HepG2 (cell line): ENCODE measurements at regions not wholly inside any gene's neighbourhood (a gene's known extent, or its start where the extent isn't known, plus 50 kb on each side); places are given as distances from the start of the nearest gene placed in this dataset.

Experiments
- ATAC-seq: fragments of 200-7000 bp; cut with Tn5 transposase; 3 replicates; pipeline ENCODE4 v1.9.1; 2020; ENCODE audit warnings: mild to moderate bottlenecking, moderate library complexity
- BruUV-seq: library from RNA; stranded (reverse); fragments of 400-500 nt; replicated peaks from 2 replicates; lab custom pipeline; 2021; lab: Mats Ljungman, UMichigan
- CTCF ChIA-PET: fragments of 300-600 bp; formaldehyde crosslinking; extraction: SDS; loops from one replicate; lab custom pipeline; 2021; ENCODE audit warnings: low total read pairs, inconsistent platforms, low intra/inter-chr PET ratio; lab: Yijun Ruan, JAX
- POLR2A ChIA-PET: fragments of 350-600 bp; sonication (Branson Sonifier 250); formaldehyde crosslinking; loops from one replicate; lab custom pipeline; 2020; ENCODE audit warnings: antibody characterized with exemption, inconsistent platforms; lab: Yijun Ruan, JAX
- DNase-seq: peaks from one replicate; pipeline ENCODE4 v3.0.0-alpha.2; 2015; ENCODE audit warnings: low spot score
- FAIRE-seq: peaks from 3 replicates; lab custom pipeline; 2011; peaks lifted over from hg19 to GRCh38; lab: Jason Lieb, UNC
- H2AFZ ChIP-seq: one replicate; pipeline ENCODE4 v1.6.1; 2011; ENCODE audit warnings: low read length, inconsistent platforms
- H3K27ac ChIP-seq: fragments of 300-600 bp; 3 replicates; pipeline ENCODE4 v1.8.0; 2011; ENCODE audit warnings: mixed run types, mild to moderate bottlenecking, mixed read lengths, low read length, inconsistent platforms; ENCODE audit not compliant: insufficient read depth; ENCODE audit errors: extremely low read length
- H3K27me3 ChIP-seq, 2 experiments: fragments of 200-600 bp in 1 of 2; 2 replicates in 1 of 2; 3 replicates in 1 of 2; pipeline versions ENCODE4 v1.6.0 to v1.8.0; 2011; ENCODE audit warnings: low read length in 2 of 2, mild to moderate bottlenecking in 2 of 2, moderate library complexity in 2 of 2, inconsistent platforms in 1 of 2; ENCODE audit not compliant: insufficient read depth in 2 of 2, control insufficient read depth in 1 of 2
- H3K36me3 ChIP-seq, 2 experiments: fragments of 200-600 bp in 1 of 2; replicated peaks in 1 of 2; 2 replicates in 1 of 2; 3 replicates in 1 of 2; pipeline versions ENCODE4 v1.5.1 to v1.8.0; 2011; ENCODE audit warnings: low read length in 2 of 2, inconsistent platforms in 1 of 2; ENCODE audit not compliant: insufficient read depth in 2 of 2, control insufficient read depth in 1 of 2
- H3K4me1 ChIP-seq: 2 replicates; pipeline ENCODE4 v1.5.1; 2012; ENCODE audit warnings: low read length, inconsistent platforms; ENCODE audit not compliant: insufficient read depth
- H3K4me2 ChIP-seq: 2 replicates; pipeline ENCODE4 v1.6.0; 2011; ENCODE audit warnings: low read depth, low read length, inconsistent platforms
- H3K4me3 ChIP-seq, 3 experiments: fragments of 200-600 bp in 1 of 3; sonication (generic), shearing (Covaris generic) in 1 of 3; replicated peaks in 1 of 3; 2 replicates each; pipeline ENCODE4 v1.5.1; 2011 to 2016; ENCODE audit warnings: low read length in 3 of 3, inconsistent platforms in 2 of 3, low read depth in 2 of 3, mild to moderate bottlenecking in 2 of 3, control low read depth in 1 of 3, mixed read lengths in 1 of 3; ENCODE audit not compliant: insufficient read depth in 1 of 3
- H3K79me2 ChIP-seq: one replicate; pipeline ENCODE4 v1.6.1; 2011; ENCODE audit warnings: low read length, inconsistent platforms; ENCODE audit not compliant: insufficient read depth
- H3K9ac ChIP-seq: 2 replicates; pipeline ENCODE4 v1.6.0; 2011; ENCODE audit warnings: mild to moderate bottlenecking, low read depth, low read length, inconsistent platforms; ENCODE audit not compliant: insufficient read depth
- H3K9me3 ChIP-seq: 2 replicates; pipeline ENCODE4 v1.5.1; 2012; ENCODE audit warnings: mild to moderate bottlenecking, low read length
- H4K20me1 ChIP-seq: 2 replicates; pipeline ENCODE4 v1.6.0; 2011; ENCODE audit warnings: inconsistent platforms, mild to moderate bottlenecking, low read length, moderate library complexity; ENCODE audit not compliant: insufficient read depth
- E2F5 ChIP-seq: sonication (generic); formaldehyde crosslinking; conservative IDR thresholded peaks from 2 replicates; pipeline ENCODE4 v1.4.0; 2020; ENCODE audit warnings: missing genetic modification reagents
- FUBP1 ChIP-seq: sonication (generic); formaldehyde crosslinking; IDR thresholded peaks from 2 replicates; pipeline ENCODE4 v1.5.1; 2020; ENCODE audit warnings: missing genetic modification reagents, mild to moderate bottlenecking, borderline replicate concordance
- HMGXB4 ChIP-seq, 2 experiments: sonication (generic) in 1 of 2; formaldehyde crosslinking in 1 of 2; IDR thresholded peaks; 2 replicates each; pipeline versions ENCODE4 v1.4.0 to v1.6.1; 2018 to 2020; ENCODE audit warnings: missing genetic modification reagents in 2 of 2, borderline replicate concordance in 1 of 2, low read depth in 1 of 2, mild to moderate bottlenecking in 1 of 2, missing biosample characterization in 1 of 2
- HOXA7 ChIP-seq: sonication (generic); formaldehyde crosslinking; IDR thresholded peaks from 2 replicates; pipeline ENCODE4 v1.8.1; 2022; ENCODE audit warnings: mild to moderate bottlenecking, missing genetic modification reagents, moderate library complexity
- HOXA9 ChIP-seq: sonication (generic); formaldehyde crosslinking; IDR thresholded peaks from 2 replicates; pipeline ENCODE4 v1.8.1; 2022; ENCODE audit warnings: missing genetic modification reagents, mild to moderate bottlenecking, moderate library complexity, borderline replicate concordance
- KDM1A ChIP-seq: IDR thresholded peaks from 2 replicates; pipeline ENCODE4 v1.6.1; 2016; ENCODE audit warnings: missing compliant biosample characterization
- U2AF1 ChIP-seq: fragments of 200-400 bp; formaldehyde crosslinking; optimal IDR thresholded peaks from 2 replicates; pipeline ENCODE3; 2017; ENCODE audit warnings: mild to moderate bottlenecking, low read depth, low read length
- ZBTB38 ChIP-seq: sonication (generic); formaldehyde crosslinking; IDR thresholded peaks from 2 replicates; pipeline ENCODE4 v1.5.1; 2020; ENCODE audit warnings: mild to moderate bottlenecking, missing genetic modification reagents
- ZFP37 ChIP-seq: sonication (generic); formaldehyde crosslinking; IDR thresholded peaks from 2 replicates; pipeline ENCODE4 v1.4.0; 2020; ENCODE audit warnings: missing genetic modification reagents, borderline replicate concordance
- ZFY ChIP-seq: sonication (generic); formaldehyde crosslinking; IDR thresholded peaks from 2 replicates; pipeline ENCODE4 v1.4.0; 2020; ENCODE audit warnings: missing genetic modification reagents
- ZZZ3 ChIP-seq: sonication (generic); formaldehyde crosslinking; IDR thresholded peaks from 2 replicates; pipeline ENCODE4 v1.4.0; 2020; ENCODE audit warnings: missing genetic modification reagents, mild to moderate bottlenecking, borderline replicate concordance
- WGBS: methylation state at CpG from one replicate; pipeline ENCODE4 v1.1.6; 2017; ENCODE audit warnings: low lambda C conversion rate; 5-methylcytosine and 5-hydroxymethylcytosine counted together
- in situ Hi-C: cut with HindIII; loops from 2 replicates; pipeline ENCODE4 v1.10.0; 2017; ENCODE audit warnings: low pct_unique_long_range_greater_than_20kb; ENCODE audit not compliant: extremely low pct_ligation_motif_present
- intact Hi-C: fragments of 100-400 bp; cut with micrococcal nuclease; formaldehyde crosslinking; loops from one replicate; pipeline ENCODE4 v1.10.0; 2022; ENCODE audit not compliant: unreplicated experiment
- TF ChIP-seq, protein P1 (sequence below): sonication (generic); formaldehyde crosslinking; IDR thresholded peaks from 2 replicates; pipeline ENCODE4 v1.4.0; 2020; ENCODE audit warnings: missing genetic modification reagents, mild to moderate bottlenecking, borderline replicate concordance
- TF ChIP-seq, protein P2 (sequence below): sonication (generic); formaldehyde crosslinking; IDR thresholded peaks from 2 replicates; pipeline ENCODE4 v1.5.0; 2020; ENCODE audit warnings: missing genetic modification reagents

DNA sequence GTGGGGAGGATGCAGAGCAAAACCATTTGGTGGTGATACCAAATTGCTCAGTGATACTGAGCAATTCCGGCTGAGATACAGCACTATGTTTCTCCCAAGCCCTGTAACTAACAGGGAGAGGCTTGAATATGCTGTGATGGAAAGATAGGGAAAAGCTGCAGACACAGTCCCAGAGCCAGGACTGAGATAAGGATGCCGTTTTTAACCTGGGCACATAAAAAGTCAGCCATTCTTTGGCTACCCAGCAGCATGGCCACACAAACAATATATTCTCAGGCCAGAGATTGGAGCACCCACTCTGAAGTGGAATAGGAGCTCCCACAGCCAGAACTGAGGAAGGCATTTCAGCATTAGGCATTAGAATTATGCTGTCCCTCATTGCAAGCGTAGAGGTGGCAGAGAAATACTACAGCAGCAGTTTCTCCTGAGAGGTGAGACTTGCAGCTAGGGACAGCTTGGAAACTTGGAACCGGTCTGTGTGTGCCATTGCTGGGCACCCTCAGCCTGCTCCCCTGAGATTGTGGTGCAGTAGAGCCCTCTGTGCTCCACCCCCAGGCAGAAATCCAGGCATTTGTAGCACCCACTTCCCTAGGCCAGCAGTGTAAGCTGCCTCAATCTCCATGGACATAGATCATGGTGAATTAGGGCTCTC is 346.5 kb downstream of the TMEM135 start:
- CTCF ChIA-PET: no interaction called here
- in situ Hi-C loops (no loop called here), intact Hi-C loops (no loop called here)
- POLR2A ChIA-PET: no interaction called here
- BruUV-seq: no TSS peak
- Histone ChIP-seq H4K20me1 (no peaks in the 10 kb centered on the region), H3K27ac (no peak overlapping the region), H3K36me3 (no peaks in the 10 kb centered on the region), H3K9ac (no peak overlapping the region), H3K79me2 (no peaks in the 10 kb centered on the region), H3K9me3 (0 out of 2 replicates have a peak, but pooled peaks cover 7% of the 10 kb centered on the region), H3K4me1 (no peaks in the 10 kb centered on the region), H3K4me3 (no peak overlapping the region), H3K27me3 (no peaks in the 10 kb centered on the region), H3K4me2 (no peak overlapping the region), H2AFZ (no peak overlapping the region)
- ATAC-seq (no peak), DNase-seq (no peak), FAIRE-seq (no peak)
- 4% methylated on average over 2 of the region's 4 CpGs for WGBS
- TF ChIP-seq KDM1A (CRISPR knock-in tag) (no peak), ZFP37 (CRISPR knock-in tag) (no peak), ZBTB38 (CRISPR knock-in tag) (no peak), HOXA9 (CRISPR knock-in tag) (no peak), U2AF1 (no peak), HMGXB4 (CRISPR knock-in tag; IDR thresholded peaks at IDR 0.05; ENCODE audit: borderline replicate concordance in 1 of 2, low read depth in 1 of 2) (no peak), HOXA7 (CRISPR knock-in tag) (no peak), ZZZ3 (CRISPR knock-in tag) (no peak), FUBP1 (no peak), E2F5 (CRISPR knock-in tag) (no peak), ZFY (CRISPR knock-in tag) (no peak)
- TF ChIP-seq, protein P1, sequence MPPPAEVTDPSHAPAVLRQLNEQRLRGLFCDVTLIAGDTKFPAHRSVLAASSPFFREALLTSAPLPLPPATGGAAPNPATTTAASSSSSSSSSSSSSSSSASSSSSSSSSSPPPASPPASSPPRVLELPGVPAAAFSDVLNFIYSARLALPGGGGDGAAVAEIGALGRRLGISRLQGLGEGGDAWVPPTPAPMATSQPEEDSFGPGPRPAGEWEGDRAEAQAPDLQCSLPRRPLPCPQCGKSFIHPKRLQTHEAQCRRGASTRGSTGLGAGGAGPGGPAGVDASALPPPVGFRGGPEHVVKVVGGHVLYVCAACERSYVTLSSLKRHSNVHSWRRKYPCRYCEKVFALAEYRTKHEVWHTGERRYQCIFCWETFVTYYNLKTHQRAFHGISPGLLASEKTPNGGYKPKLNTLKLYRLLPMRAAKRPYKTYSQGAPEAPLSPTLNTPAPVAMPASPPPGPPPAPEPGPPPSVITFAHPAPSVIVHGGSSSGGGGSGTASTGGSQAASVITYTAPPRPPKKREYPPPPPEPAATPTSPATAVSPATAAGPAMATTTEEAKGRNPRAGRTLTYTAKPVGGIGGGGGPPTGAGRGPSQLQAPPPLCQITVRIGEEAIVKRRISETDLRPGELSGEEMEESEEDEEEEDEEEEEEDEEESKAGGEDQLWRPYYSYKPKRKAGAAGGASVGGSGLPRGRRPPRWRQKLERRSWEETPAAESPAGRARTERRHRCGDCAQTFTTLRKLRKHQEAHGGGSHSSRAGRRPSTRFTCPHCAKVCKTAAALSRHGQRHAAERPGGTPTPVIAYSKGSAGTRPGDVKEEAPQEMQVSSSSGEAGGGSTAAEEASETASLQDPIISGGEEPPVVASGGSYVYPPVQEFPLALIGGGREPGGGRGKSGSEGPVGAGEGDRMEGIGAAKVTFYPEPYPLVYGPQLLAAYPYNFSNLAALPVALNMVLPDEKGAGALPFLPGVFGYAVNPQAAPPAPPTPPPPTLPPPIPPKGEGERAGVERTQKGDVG (CRISPR knock-in tag): no peak
- TF ChIP-seq, protein P2, sequence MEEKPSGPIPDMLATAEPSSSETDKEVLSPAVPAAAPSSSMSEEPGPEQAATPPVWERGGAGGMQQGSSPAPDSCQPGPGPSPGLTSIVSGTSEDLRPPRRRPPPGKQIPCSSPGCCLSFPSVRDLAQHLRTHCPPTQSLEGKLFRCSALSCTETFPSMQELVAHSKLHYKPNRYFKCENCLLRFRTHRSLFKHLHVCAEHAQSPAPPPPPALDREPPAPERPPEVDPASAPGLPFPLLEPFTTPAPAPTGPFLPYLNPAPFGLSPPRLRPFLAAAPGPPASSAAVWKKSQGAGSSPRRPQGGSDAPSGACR (CRISPR knock-in tag): no peak
